Activated naive CD8-positive, alpha-beta T cell treated with anti-CD3 and anti-CD28 coated beads, Interleukin-2, amount 10 ng/mL, durations not matched to agents 7 days and 5 days (primary cell): ENCODE measurements at regions not wholly inside any gene's neighbourhood (a gene's known extent, or its start where the extent isn't known, plus 50 kb on each side); places are given as distances from the start of the nearest gene placed in this dataset.

Experiments used
- ATAC-seq: fragments of 150-1000 bp; cut with Tn5 transposase; one replicate; pipeline ENCODE4 v1.10.0; 2021; ENCODE audit warnings: low read depth, moderate library complexity
- POLR2A ChIA-PET: fragments of 350-600 bp; sonication (Branson Sonifier 250); formaldehyde crosslinking; loops from one replicate; lab custom pipeline; 2021; ENCODE audit warnings: antibody characterized with exemption; lab: Charles Lee
- DNase-seq: peaks from one replicate; pipeline ENCODE4 v3.0.0; 2021
- H3K27ac Mint-ChIP-seq: one replicate; pipeline ENCODE4 v1.8.0; 2022; ENCODE audit warnings: mild to moderate bottlenecking, mixed read lengths
- H3K27me3 Mint-ChIP-seq: one replicate; pipeline ENCODE4 v1.8.0; 2022; ENCODE audit warnings: mild to moderate bottlenecking, moderate library complexity, mixed read lengths
- H3K36me3 Mint-ChIP-seq: one replicate; pipeline ENCODE4 v1.8.0; 2021; ENCODE audit warnings: mild to moderate bottlenecking, mixed read lengths
- H3K4me1 Mint-ChIP-seq: one replicate; pipeline ENCODE4 v1.8.0; 2021; ENCODE audit warnings: mixed read lengths
- H3K4me3 Mint-ChIP-seq: one replicate; pipeline ENCODE4 v1.8.0; 2022; ENCODE audit warnings: mild to moderate bottlenecking, moderate library complexity, mixed read lengths
- H3K9me3 Mint-ChIP-seq: one replicate; pipeline ENCODE4 v1.8.0; 2021; ENCODE audit warnings: mixed read lengths

DNA sequence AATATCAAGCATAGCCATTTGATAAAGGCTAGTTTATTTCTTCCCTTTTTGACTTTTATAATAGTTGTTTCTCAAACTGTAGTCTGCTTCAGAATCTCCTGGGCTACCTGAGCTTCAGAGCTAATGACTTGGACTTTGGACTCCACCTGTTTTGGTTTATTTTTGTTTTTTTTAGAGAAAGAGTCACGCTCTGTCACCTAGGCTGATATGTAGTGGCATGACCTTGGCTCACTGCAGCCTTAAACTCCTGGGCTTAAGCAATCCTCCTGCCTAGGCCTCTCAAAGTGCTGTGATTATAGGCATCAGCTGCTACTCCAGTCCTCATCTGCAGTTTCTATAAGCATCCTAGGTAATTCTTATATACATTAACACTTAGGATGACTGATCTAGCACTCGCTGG lies 90.5 kb downstream of the DDIT4L start:
- POLR2A ChIA-PET: no interaction called here
- Mint-ChIP-seq H3K4me3 (no peak overlapping the region), H3K9me3 (peaks cover 3% of the 10 kb centered on the region), H3K27me3 (no peaks in the 10 kb centered on the region), H3K36me3 (no peaks in the 10 kb centered on the region), H3K4me1 (peaks cover 40% of the 10 kb centered on the region), H3K27ac (no peak overlapping the region)
- no peak for ATAC-seq
- DNase-seq: no peak

DNA sequence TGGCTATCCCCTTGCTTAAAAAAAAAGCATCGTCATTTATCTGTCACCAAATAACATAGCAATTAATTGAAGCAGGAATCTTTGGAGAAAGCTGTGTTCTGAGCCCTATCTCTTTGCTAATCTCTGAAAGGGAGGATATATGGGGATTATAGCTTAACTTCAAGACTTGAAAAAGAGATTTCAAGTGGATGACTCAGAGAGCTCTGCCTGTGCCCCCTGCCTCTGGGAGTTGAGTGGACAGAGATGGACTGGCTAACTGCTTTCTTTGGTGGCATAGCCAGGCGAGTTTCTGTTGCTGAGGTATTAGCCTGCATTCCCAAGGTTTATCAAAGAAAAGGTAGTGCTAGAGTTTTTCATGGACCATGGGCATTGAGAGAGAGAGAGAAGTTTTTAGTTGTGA lies 91.6 kb downstream of the DDIT4L start:
- POLR2A ChIA-PET: no interaction called here
- no peak for DNase-seq
- H3K27me3 Mint-ChIP-seq: no peaks in the 10 kb centered on the region
- no peak for ATAC-seq
- H3K9me3 Mint-ChIP-seq: peaks cover 3% of the 10 kb centered on the region
- H3K4me1 Mint-ChIP-seq: peaks cover 36% of the 10 kb centered on the region
- no peaks in the 10 kb centered on the region for H3K36me3 Mint-ChIP-seq
- no peak overlapping the region for H3K27ac Mint-ChIP-seq
- no peak overlapping the region for H3K4me3 Mint-ChIP-seq

DNA sequence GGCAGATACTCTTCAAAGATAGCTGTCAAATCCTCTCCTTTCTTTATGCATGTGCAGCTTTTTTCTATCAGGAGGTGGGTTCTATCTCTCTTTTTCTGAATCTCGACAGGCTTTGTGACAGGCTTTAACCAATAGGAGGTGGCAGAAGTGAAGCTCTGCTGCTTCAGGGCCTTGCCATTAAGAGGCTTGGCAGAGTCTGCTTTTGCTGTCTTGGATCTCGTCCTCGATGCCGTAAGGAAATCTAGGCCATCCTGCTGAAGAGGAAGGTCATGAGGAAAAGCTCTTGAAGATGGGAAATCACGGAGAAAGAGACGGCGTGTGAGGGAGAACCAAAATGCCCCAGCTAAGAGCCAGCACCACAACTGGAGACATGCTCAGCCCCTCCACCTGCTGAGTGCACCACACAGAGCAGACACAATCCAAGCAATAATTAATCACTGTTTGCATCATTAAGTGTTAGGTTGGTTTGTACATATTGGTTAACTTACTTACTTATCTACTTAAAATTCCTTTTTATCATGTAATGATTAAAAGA lies 92.2 kb downstream of the DDIT4L start:
- H3K27me3 Mint-ChIP-seq: no peaks in the 10 kb centered on the region
- POLR2A ChIA-PET: no interaction called here
- DNase-seq: no peak
- peaks cover 39% of the 10 kb centered on the region for H3K4me1 Mint-ChIP-seq
- H3K4me3 Mint-ChIP-seq: no peak overlapping the region
- peaks cover 3% of the 10 kb centered on the region for H3K9me3 Mint-ChIP-seq
- ATAC-seq: no peak
- no peak overlapping the region for H3K27ac Mint-ChIP-seq
- no peaks in the 10 kb centered on the region for H3K36me3 Mint-ChIP-seq

DNA sequence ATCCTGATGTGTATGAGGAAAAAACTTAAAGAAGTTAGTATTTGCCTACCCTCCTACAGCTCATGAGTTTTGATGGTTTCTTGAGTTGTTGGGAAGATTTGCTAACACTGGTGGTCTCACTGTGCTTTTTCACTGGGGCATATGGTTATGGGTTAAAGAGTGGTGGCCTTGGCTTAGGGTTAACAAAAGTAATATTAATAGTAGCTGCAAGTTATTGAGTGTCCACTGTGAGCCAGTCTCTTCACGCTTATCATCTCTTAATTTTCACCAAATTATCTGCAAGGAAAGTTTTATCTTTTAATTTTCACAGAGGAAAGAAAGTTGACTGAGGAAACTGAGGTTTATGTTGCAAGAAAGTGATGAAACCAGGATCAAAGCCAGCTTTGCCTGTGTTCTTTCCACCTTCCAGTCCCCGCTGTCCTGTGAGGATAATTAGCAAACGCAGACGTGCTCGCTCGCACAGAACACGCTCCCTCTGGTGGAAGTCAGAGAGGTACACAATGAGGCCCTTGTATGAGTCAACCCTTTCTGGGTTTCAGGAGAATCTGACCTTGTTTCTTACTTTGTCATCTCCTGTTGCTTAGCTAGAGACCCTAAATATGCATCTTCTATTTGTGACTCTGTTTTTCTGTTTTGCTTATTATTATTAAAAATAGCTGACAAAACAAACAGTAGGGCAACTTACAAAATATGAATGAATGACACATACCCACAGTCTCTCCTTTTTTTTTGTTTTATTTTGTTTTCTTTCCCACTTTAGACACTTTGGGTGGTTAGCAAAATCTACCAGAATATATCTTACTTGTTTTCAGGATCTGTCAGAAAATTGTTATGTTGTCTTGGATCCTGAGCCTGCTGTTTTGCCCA lies 94.3 kb downstream of the DDIT4L start:
- POLR2A ChIA-PET: no interaction called here

DNA sequence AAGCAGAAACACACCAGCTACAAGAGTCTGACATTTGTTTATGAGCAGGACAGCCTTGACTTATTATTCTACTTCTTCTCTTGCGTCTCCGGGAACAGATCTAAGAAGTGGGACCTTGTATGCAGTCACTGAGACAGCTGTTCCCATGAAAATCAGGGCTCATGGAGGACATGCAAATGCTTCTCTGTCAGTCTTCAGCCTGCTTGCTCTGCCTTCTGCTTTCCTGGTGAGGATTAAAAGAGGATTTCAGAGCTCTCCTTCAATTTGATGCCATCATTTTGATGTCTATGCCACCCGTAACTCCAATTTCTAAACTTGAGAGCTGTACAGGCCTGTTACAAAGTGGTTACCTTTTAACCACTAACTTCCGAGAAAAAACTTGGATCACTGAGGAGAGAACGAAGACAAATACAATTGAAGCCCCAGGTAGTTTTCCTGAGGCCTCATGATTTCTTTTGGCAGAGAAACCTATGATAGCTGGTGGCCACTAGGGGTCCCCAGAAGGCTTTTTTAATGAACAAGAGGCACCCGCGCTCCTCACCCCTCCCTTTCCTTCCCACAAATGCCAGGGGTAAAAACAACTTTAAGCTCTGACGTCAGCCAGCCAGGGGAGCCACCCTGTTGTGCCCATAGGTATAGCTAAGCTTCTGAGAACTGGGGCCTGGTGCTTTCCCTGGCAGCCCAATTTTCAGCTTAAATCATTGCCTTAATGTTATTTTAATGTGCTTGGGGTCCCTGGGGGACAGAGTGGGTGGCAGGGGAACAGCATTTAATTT lies 97.0 kb downstream of the DDIT4L start:
- Mint-ChIP-seq H3K27me3 (no peaks in the 10 kb centered on the region), H3K36me3 (no peaks in the 10 kb centered on the region), H3K4me3 (no peak overlapping the region), H3K9me3 (no peaks in the 10 kb centered on the region), H3K4me1 (peaks cover 21% of the 10 kb centered on the region), H3K27ac (peak overlapping the region; percentile 69)
- POLR2A ChIA-PET: interaction anchor here (0.8 to 1.3 kb wide), 4 partner anchors 8 to 143 kb away, joined by 3 to 5 read pairs (median 4); partner anchors contain the start of gene H2AZ1
- ATAC-seq: peak; percentile 97
- DNase-seq: peak; percentile 59

More for the DNA sequence above, 94.3 kb downstream of the DDIT4L start:
- Mint-ChIP-seq H3K4me1 (peaks cover 28% of the 10 kb centered on the region), H3K27me3 (no peaks in the 10 kb centered on the region), H3K9me3 (no peaks in the 10 kb centered on the region), H3K27ac (peak overlapping the region; percentile 5), H3K36me3 (no peaks in the 10 kb centered on the region), H3K4me3 (peak overlapping the region; percentile 39)
- ATAC-seq (peak; percentile 77), DNase-seq (no peak)

DNA sequence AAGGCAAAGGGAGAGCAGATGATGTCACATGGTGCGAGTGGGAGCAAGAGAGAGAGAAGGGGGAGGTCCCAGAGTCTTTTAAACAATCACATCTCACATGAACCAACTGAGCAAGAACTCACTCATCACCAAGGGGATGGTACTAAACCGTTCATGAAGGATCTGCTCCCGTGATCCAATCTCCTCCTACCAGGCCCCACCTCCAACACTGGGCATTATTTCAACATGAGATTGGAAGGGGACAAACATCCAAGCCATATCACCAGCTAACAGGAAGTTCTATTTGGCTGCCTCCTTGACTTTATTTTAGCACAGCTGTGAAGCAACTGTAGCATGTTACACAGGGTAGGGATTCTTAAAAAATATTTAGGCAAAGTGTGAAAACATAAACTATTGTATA lies 102.5 kb downstream of the DDIT4L start:
- POLR2A ChIA-PET: no interaction called here

DNA sequence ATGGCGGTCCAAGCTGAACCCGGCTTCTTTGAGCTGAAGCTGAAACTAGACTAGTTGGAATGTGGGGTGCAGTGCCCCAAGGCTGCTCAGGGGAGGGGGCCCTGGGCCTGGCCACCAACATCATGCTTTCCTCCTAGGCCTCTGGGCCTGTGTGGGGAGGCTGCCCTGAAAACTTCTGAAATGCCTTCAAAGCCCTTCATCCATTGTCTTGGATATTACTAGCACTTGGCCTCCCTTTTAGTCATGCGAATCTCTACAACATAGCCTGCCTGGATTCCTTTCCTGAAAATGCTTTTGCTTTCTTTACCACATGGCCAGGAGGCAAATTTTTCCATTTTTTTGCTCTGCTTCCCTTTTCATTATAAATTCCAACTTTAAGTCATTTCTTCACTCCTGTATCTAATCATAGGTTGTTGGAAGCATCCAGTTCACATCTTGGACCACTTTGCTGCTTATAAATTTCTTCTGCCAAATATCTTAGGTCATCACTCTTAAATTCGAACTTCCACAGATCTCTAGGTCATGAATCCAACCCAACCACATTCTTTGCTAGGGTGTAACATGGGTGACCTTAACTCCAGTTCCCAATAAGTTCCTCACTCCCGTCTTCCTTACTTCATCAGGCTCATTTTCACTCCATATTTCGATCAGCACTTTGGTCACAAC lies 103.4 kb downstream of the DDIT4L start:
- POLR2A ChIA-PET: no interaction called here
- DNase-seq: no peak
- Mint-ChIP-seq H3K4me1 (peaks cover 4% of the 10 kb centered on the region), H3K9me3 (no peaks in the 10 kb centered on the region), H3K4me3 (no peak overlapping the region), H3K36me3 (no peaks in the 10 kb centered on the region), H3K27me3 (no peaks in the 10 kb centered on the region), H3K27ac (no peak overlapping the region)
- no peak for ATAC-seq

More for the DNA sequence above, 102.5 kb downstream of the DDIT4L start:
- H3K4me3 Mint-ChIP-seq: no peak overlapping the region
- H3K4me1 Mint-ChIP-seq: peaks cover 4% of the 10 kb centered on the region
- H3K9me3 Mint-ChIP-seq: no peaks in the 10 kb centered on the region
- DNase-seq (no peak), ATAC-seq (no peak)
- no peaks in the 10 kb centered on the region for H3K36me3 Mint-ChIP-seq
- no peak overlapping the region for H3K27ac Mint-ChIP-seq
- no peaks in the 10 kb centered on the region for H3K27me3 Mint-ChIP-seq

DNA sequence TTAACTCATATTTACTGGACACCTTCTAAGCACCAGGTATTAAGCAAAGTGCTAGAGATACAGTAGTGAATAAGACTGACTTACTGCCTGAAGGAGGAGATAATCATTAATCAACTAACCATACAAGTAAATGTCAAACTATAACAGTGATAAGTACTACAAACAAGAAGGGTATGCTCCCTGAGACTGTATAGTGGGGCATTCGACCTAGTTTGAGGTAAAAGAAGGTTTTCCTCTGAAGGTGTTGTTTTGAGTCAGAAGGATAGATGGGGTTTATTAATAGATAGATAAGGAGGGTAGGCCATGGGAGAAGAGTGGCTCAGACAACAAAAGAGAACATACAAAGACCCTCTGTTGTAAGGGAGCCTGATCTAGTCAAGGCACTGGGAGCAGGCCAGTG lies 105.4 kb downstream of the DDIT4L start:
- DNase-seq: no peak
- Mint-ChIP-seq H3K4me1 (peaks cover 4% of the 10 kb centered on the region), H3K27me3 (no peaks in the 10 kb centered on the region), H3K27ac (no peak overlapping the region), H3K4me3 (no peak overlapping the region), H3K9me3 (no peaks in the 10 kb centered on the region), H3K36me3 (no peaks in the 10 kb centered on the region)
- POLR2A ChIA-PET: interaction anchor here (1.0 kb wide), 1 partner anchor 8 kb away, joined by 3 read pairs; no protein-coding TSS in a partner anchor
- ATAC-seq: no peak

DNA sequence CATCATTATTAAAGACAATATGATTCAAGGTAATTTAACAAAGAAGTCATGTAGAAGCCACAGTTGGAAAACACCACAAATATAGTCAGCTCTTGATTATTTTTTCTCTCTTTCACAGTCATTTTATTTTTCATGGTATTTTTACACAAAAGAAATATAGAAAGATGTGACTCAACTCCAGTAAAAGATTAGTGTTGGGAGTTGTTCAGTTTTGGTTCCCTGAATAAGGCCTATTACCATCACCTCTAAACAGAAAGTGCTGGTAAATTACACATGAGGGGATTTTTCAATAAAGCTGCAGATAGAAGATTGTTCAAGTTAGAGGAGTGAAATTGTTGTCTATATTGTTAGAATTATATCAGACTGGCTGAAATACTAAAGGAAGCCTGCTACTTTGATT lies 107.0 kb downstream of the DDIT4L start:
- POLR2A ChIA-PET: no interaction called here
- DNase-seq (no peak), ATAC-seq (no peak)
- H3K4me3 Mint-ChIP-seq: no peak overlapping the region
- no peaks in the 10 kb centered on the region for H3K9me3 Mint-ChIP-seq
- no peaks in the 10 kb centered on the region for H3K36me3 Mint-ChIP-seq
- H3K27me3 Mint-ChIP-seq: no peaks in the 10 kb centered on the region
- peaks cover 9% of the 10 kb centered on the region for H3K4me1 Mint-ChIP-seq
- H3K27ac Mint-ChIP-seq: no peak overlapping the region

DNA sequence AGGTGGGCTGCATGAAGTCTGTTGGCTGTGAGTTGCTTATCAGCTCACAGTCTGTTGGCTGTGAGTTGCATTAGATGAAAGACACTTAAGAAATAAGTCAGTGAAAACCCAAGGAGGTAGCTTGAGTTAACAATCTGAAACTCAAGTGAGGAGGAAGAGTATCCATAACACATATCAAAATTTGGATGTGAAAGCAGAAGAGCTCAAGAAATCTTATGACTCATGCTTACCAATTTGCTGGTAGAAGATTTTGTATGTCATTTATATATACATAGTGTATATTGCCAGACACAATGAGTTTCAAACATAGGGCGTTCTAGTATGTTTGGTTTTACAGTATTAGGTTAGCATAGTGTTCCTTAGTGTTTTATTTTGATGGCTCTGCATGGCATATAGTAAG lies 107.4 kb downstream of the DDIT4L start:
- no peaks in the 10 kb centered on the region for H3K9me3 Mint-ChIP-seq
- POLR2A ChIA-PET: no interaction called here
- no peaks in the 10 kb centered on the region for H3K27me3 Mint-ChIP-seq
- H3K4me1 Mint-ChIP-seq: peaks cover 9% of the 10 kb centered on the region
- no peak for ATAC-seq
- no peak overlapping the region for H3K4me3 Mint-ChIP-seq
- no peak for DNase-seq
- no peak overlapping the region for H3K27ac Mint-ChIP-seq
- no peaks in the 10 kb centered on the region for H3K36me3 Mint-ChIP-seq

DNA sequence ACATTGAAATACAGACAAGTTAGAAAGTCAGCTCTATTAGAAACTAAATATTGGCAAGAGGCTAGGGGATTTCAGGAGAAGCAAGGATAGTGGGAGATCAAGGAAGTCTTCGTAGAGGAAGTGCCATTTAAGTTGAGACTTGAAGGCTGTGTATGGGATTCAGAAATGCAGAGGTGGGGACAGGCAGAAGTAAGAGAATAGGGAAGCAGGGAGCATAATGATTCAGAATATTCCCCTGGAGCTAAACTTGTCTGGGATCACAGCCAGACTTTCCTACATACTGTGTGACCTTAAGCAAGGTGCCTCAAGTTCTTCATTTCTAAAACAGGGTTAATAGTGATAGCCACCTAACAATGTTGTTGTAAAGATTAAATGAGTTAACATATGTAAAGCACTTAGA lies 108.8 kb downstream of the DDIT4L start:
- no peak overlapping the region for H3K4me3 Mint-ChIP-seq
- peaks cover 9% of the 10 kb centered on the region for H3K4me1 Mint-ChIP-seq
- H3K36me3 Mint-ChIP-seq: no peaks in the 10 kb centered on the region
- no peaks in the 10 kb centered on the region for H3K27me3 Mint-ChIP-seq
- ATAC-seq (no peak), DNase-seq (no peak)
- no peaks in the 10 kb centered on the region for H3K9me3 Mint-ChIP-seq
- H3K27ac Mint-ChIP-seq: no peak overlapping the region
- POLR2A ChIA-PET: no interaction called here

DNA sequence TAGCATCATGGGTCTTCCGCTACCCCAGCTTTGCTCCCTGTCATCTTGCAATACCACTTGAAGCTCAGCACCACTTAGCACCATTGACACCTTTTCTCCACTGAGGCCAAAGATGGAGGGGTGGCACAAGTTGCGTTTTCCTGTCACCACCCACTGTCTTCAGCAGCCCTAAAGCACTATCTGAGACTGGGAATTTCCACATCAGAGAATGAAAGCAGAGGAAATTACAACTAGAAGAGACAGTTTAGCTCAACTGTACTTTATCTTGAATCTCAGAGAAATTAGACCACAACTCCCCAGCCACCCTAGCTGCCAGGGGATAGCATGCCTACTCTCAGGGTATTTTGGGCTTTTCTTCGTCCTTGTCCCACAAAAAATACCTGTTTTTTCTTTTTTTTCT lies 111.0 kb downstream of the DDIT4L start:
- H3K27me3 Mint-ChIP-seq: peaks cover 5% of the 10 kb centered on the region
- H3K9me3 Mint-ChIP-seq: peaks cover 3% of the 10 kb centered on the region
- no peak for ATAC-seq
- POLR2A ChIA-PET: no interaction called here
- H3K4me3 Mint-ChIP-seq: no peak overlapping the region
- H3K36me3 Mint-ChIP-seq: no peaks in the 10 kb centered on the region
- no peak overlapping the region for H3K27ac Mint-ChIP-seq
- H3K4me1 Mint-ChIP-seq: peaks cover 5% of the 10 kb centered on the region
- DNase-seq: no peak

DNA sequence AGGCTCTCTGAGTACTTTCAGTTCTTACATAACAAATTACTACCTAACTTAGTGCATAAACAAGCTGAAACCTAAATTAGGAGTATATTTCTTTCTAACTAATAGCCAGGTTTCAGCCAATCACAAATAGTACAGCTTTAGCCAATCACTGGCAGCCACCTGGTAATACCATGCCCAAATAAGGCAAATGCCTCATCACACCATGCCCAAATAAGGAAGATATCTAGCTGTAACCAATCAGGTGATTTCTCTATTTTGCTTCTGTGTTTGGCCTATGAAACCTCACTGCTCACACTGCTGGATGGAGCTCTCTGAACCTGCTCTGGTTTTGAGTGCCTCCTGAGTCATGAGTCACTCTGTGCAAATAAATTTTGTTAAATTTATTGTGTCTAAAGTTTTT lies 113.5 kb downstream of the DDIT4L start:
- DNase-seq (no peak), ATAC-seq (no peak)
- H3K4me3 Mint-ChIP-seq: no peak overlapping the region
- POLR2A ChIA-PET: no interaction called here
- peaks cover 5% of the 10 kb centered on the region for H3K27me3 Mint-ChIP-seq
- no peak overlapping the region for H3K27ac Mint-ChIP-seq
- no peaks in the 10 kb centered on the region for H3K36me3 Mint-ChIP-seq
- peaks cover 3% of the 10 kb centered on the region for H3K9me3 Mint-ChIP-seq
- peaks cover 5% of the 10 kb centered on the region for H3K4me1 Mint-ChIP-seq
